Keratinocyte (primary cell): ENCODE measurements at regions not wholly inside any gene's neighbourhood (a gene's known extent, or its start where the extent isn't known, plus 50 kb on each side); places are given as distances from the start of the nearest gene placed in this dataset.

Experiments used
- DNase-seq: peaks from one replicate; pipeline ENCODE4 v3.0.0-alpha.2; 2011; ENCODE audit warnings: low read depth, missing footprints, low spot score
- FAIRE-seq: peaks from 2 replicates; lab custom pipeline; 2011; peaks lifted over from hg19 to GRCh38; lab: Jason Lieb, UNC
- H2AFZ ChIP-seq: 2 replicates; pipeline ENCODE4 v1.6.0; 2012; ENCODE audit warnings: low read length, control low read depth, inconsistent platforms; ENCODE audit not compliant: control insufficient read depth
- H3K27ac ChIP-seq: 2 replicates; pipeline ENCODE4 v1.5.1; 2011; ENCODE audit warnings: low read length; ENCODE audit not compliant: control insufficient read depth, insufficient read depth
- H3K27me3 ChIP-seq: 3 replicates; pipeline ENCODE4 v1.6.0; 2011; ENCODE audit warnings: low read length; ENCODE audit not compliant: control insufficient read depth, insufficient read depth; ENCODE audit errors: extremely low read depth
- H3K36me3 ChIP-seq, 2 experiments: 2 replicates in 1 of 2; 3 replicates in 1 of 2; pipeline ENCODE4 v1.5.1; 2011; ENCODE audit warnings: low read length in 2 of 2, mild to moderate bottlenecking in 1 of 2; ENCODE audit not compliant: control insufficient read depth in 2 of 2, insufficient read depth in 2 of 2; ENCODE audit errors: extremely low read depth in 1 of 2
- H3K4me1 ChIP-seq: 3 replicates; pipeline ENCODE4 v1.5.1; 2011; ENCODE audit warnings: low read length; ENCODE audit not compliant: control insufficient read depth, insufficient read depth; ENCODE audit errors: extremely low read depth
- H3K4me2 ChIP-seq: 3 replicates; pipeline ENCODE4 v1.6.0; 2011; ENCODE audit warnings: low read depth, low read length; ENCODE audit not compliant: control insufficient read depth, insufficient read depth; ENCODE audit errors: extremely low read depth
- H3K4me3 ChIP-seq, 3 experiments: fragments of 200-600 bp in 1 of 3; sonication (generic) in 1 of 3; 2 replicates in 2 of 3; 3 replicates in 1 of 3; pipeline ENCODE4 v1.5.1; 2011 to 2016; ENCODE audit warnings: low read length in 3 of 3, mild to moderate bottlenecking in 3 of 3, control low read depth in 2 of 3, inconsistent platforms in 1 of 3, low read depth in 1 of 3, mixed read lengths in 1 of 3, mixed run types in 1 of 3, moderate library complexity in 1 of 3; ENCODE audit not compliant: control insufficient read depth in 2 of 3, insufficient read depth in 2 of 3; ENCODE audit errors: extremely low read depth in 1 of 3
- H3K79me2 ChIP-seq: 2 replicates; pipeline ENCODE4 v1.6.0; 2012; ENCODE audit warnings: low read length; ENCODE audit not compliant: control insufficient read depth, insufficient read depth
- H3K9ac ChIP-seq: 3 replicates; pipeline ENCODE4 v1.6.0; 2011; ENCODE audit warnings: low read length; ENCODE audit not compliant: control insufficient read depth, insufficient read depth; ENCODE audit errors: extremely low read depth
- H3K9me1 ChIP-seq: 3 replicates; pipeline ENCODE4 v1.6.0; 2011; ENCODE audit warnings: low read length; ENCODE audit not compliant: control insufficient read depth, insufficient read depth; ENCODE audit errors: extremely low read depth
- H3K9me3 ChIP-seq: 2 replicates; pipeline ENCODE4 v1.5.1; 2012; ENCODE audit warnings: low read depth, low read length; ENCODE audit not compliant: control insufficient read depth
- H4K20me1 ChIP-seq: 3 replicates; pipeline ENCODE4 v1.6.0; 2011; ENCODE audit warnings: low read length; ENCODE audit not compliant: control insufficient read depth, insufficient read depth; ENCODE audit errors: extremely low read depth
- CTCF ChIP-seq, 3 experiments: IDR thresholded peaks in 1 of 3; conservative IDR thresholded peaks in 1 of 3; optimal IDR thresholded peaks in 1 of 3; 2 replicates in 2 of 3; 3 replicates in 1 of 3; pipeline versions ENCODE3 to v1.5.1; 2011; ENCODE audit warnings: low read length in 3 of 3, mild to moderate bottlenecking in 3 of 3, moderate library complexity in 2 of 3, control low read depth in 1 of 3, inconsistent platforms in 1 of 3; ENCODE audit not compliant: insufficient read depth in 2 of 3; ENCODE audit errors: extremely low read depth in 1 of 3
- EZH2 ChIP-seq: IDR thresholded peaks from one replicate; pipeline ENCODE4 v1.6.1; 2012; ENCODE audit warnings: inconsistent platforms, mild to moderate bottlenecking, low read length, moderate library complexity
- dilution Hi-C: fragments of 300-500 bp; cut with MboI; formaldehyde crosslinking; loops from one replicate; pipeline ENCODE4 v1.7.0; 2020; ENCODE audit warnings: low sequenced_read_pairs; ENCODE audit not compliant: extremely low pct_ligation_motif_present

GRCh38 chr1:73744985-73745384 is 453.0 kb downstream of the LRRIQ3 start:
- H4K20me1 ChIP-seq = no peaks in the 10 kb centered on the region
- no peaks in the 10 kb centered on the region for H3K27me3 ChIP-seq
- TF ChIP-seq EZH2 (no peak), CTCF (optimal IDR thresholded peaks at IDR 0.05 in 1 of 3, IDR thresholded peaks at IDR 0.05 in 1 of 3, conservative IDR thresholded peaks at IDR 0.05 in 1 of 3; ENCODE audit: extremely low read depth in 1 of 3, insufficient read depth in 2 of 3, low read length in 3 of 3) (no peak)
- no peak overlapping the region for H3K27ac ChIP-seq
- dilution Hi-C loops = no loop called here
- no peak for FAIRE-seq
- no peak overlapping the region for H3K4me3 ChIP-seq
- no peaks in the 10 kb centered on the region for H3K36me3 ChIP-seq
- no peak overlapping the region for H2AFZ ChIP-seq
- H3K79me2 ChIP-seq = no peaks in the 10 kb centered on the region
- H3K4me1 ChIP-seq = no peaks in the 10 kb centered on the region
- no peaks in the 10 kb centered on the region for H3K9me1 ChIP-seq
- DNase-seq = no peak
- H3K4me2 ChIP-seq = no peak overlapping the region
- no peak overlapping the region for H3K9ac ChIP-seq
- H3K9me3 ChIP-seq = no peaks in the 10 kb centered on the region

- no peaks in the 10 kb centered on the region for H3K4me1 ChIP-seq
- no peak overlapping the region for H3K4me3 ChIP-seq
- H3K4me2 ChIP-seq = no peak overlapping the region
- no peaks in the 10 kb centered on the region for H3K79me2 ChIP-seq
- FAIRE-seq = no peak
- TF ChIP-seq CTCF (optimal IDR thresholded peaks at IDR 0.05 in 1 of 3, IDR thresholded peaks at IDR 0.05 in 1 of 3, conservative IDR thresholded peaks at IDR 0.05 in 1 of 3; ENCODE audit: extremely low read depth in 1 of 3, insufficient read depth in 2 of 3, low read length in 3 of 3) (no peak), EZH2 (no peak)
- H3K36me3 ChIP-seq = no peaks in the 10 kb centered on the region
- no peak overlapping the region for H2AFZ ChIP-seq
- H3K27ac ChIP-seq = no peak overlapping the region
- H3K27me3 ChIP-seq = no peaks in the 10 kb centered on the region
- no peaks in the 10 kb centered on the region for H4K20me1 ChIP-seq
- no peak for DNase-seq
- no peaks in the 10 kb centered on the region for H3K9me1 ChIP-seq
- no peak overlapping the region for H3K9ac ChIP-seq
- dilution Hi-C loops = no loop called here
- no peaks in the 10 kb centered on the region for H3K9me3 ChIP-seq
Measured at GRCh38 chr1:73736125-73736524, 461.9 kb downstream of the LRRIQ3 start.
